ENCODE measurements at regions not wholly inside any gene's neighbourhood (a gene's known extent, or its start where the extent isn't known, plus 50 kb on each side); places are given as distances from the start of the nearest gene placed in this dataset.

GRCh38 chr12:114186241-114187002 lies 219.5 kb downstream of the TBX5 start:
- POLR2A ChIA-PET (ENCODE audit: low non-redundant PET), result no interaction called here
- Histone ChIP-seq H3K4me1 (ENCODE audit: insufficient read depth, low read length, poor library complexity, severe bottlenecking) (no peaks in the 10 kb centered on the region), H3K27me3 (replicated peaks; ENCODE audit: insufficient read depth, low read depth, low read length, poor library complexity) (peaks cover 7% of the 10 kb centered on the region), H3K9me3 (ENCODE audit: low read depth, low read length, poor library complexity, severe bottlenecking) (no peaks in the 10 kb centered on the region), H3K27ac (ENCODE audit: low read depth, low read length, poor library complexity, severe bottlenecking) (no peak overlapping the region), H3K36me3 (ENCODE audit: insufficient read depth, low read length, poor library complexity, severe bottlenecking) (no peaks in the 10 kb centered on the region), H3K4me3 (ENCODE audit: low read depth, low read length, poor library complexity, severe bottlenecking) (no peak overlapping the region)
- BruUV-seq (replicated peaks), result no TSS peak
- TF ChIP-seq EZH2 (IDR thresholded peaks at IDR 0.05; ENCODE audit: borderline replicate concordance, low read depth, low read length, poor library complexity, severe bottlenecking) (no peak), CTCF (conservative IDR thresholded peaks at IDR 0.05; ENCODE audit: low read depth, low read length) (no peak)
- DNase-seq (ENCODE audit: low spot score), result no peak
- CTCF ChIA-PET, result no interaction called here
- intact Hi-C loops (cut with micrococcal nuclease; ENCODE audit: unreplicated experiment), result no loop called here

GRCh38 chr12:114185036-114185435 lies 218.9 kb upstream of the RBM19 start:
- Histone ChIP-seq H3K27ac (ENCODE audit: low read depth, low read length, poor library complexity, severe bottlenecking) (no peak overlapping the region), H3K4me3 (ENCODE audit: low read depth, low read length, poor library complexity, severe bottlenecking) (no peak overlapping the region), H3K36me3 (ENCODE audit: insufficient read depth, low read length, poor library complexity, severe bottlenecking) (no peaks in the 10 kb centered on the region), H3K27me3 (replicated peaks; ENCODE audit: insufficient read depth, low read depth, low read length, poor library complexity) (peaks cover 7% of the 10 kb centered on the region), H3K9me3 (ENCODE audit: low read depth, low read length, poor library complexity, severe bottlenecking) (no peaks in the 10 kb centered on the region), H3K4me1 (ENCODE audit: insufficient read depth, low read length, poor library complexity, severe bottlenecking) (no peaks in the 10 kb centered on the region)
- DNase-seq (ENCODE audit: low spot score), result no peak
- TF ChIP-seq EZH2 (IDR thresholded peaks at IDR 0.05; ENCODE audit: borderline replicate concordance, low read depth, low read length, poor library complexity, severe bottlenecking) (no peak), CTCF (conservative IDR thresholded peaks at IDR 0.05; ENCODE audit: low read depth, low read length) (no peak)
- intact Hi-C loops (cut with micrococcal nuclease; ENCODE audit: unreplicated experiment), result no loop called here
- no TSS peak for BruUV-seq (replicated peaks)
- ChIA-PET CTCF (no interaction called here), POLR2A (ENCODE audit: low non-redundant PET) (no interaction called here)

DNA sequence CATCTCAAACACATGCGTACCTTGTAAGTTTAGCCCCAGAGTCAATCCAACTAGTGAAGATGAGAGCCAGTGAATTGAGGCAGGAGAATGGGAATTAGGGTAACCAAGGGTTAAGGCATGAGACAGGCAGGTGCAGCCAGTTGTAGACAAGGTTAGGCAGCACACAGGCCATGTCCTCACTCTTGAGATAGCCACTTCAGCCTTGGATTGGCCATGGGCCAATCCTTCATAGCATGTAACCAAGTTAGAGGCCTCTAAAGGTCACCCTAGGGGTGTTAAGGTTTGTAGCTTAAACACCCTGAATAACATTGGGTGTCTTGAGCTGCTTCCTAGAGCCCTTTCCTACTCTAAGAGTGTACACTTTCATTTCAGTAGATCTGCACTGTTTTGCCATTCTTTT lies 208.2 kb upstream of the RBM19 start:
- Histone ChIP-seq H3K27me3 (replicated peaks; ENCODE audit: insufficient read depth, low read depth, low read length, poor library complexity) (peaks cover 5% of the 10 kb centered on the region), H3K27ac (ENCODE audit: low read depth, low read length, poor library complexity, severe bottlenecking) (no peak overlapping the region), H3K36me3 (ENCODE audit: insufficient read depth, low read length, poor library complexity, severe bottlenecking) (no peaks in the 10 kb centered on the region), H3K4me1 (ENCODE audit: insufficient read depth, low read length, poor library complexity, severe bottlenecking) (no peaks in the 10 kb centered on the region), H3K4me3 (ENCODE audit: low read depth, low read length, poor library complexity, severe bottlenecking) (no peak overlapping the region), H3K9me3 (ENCODE audit: low read depth, low read length, poor library complexity, severe bottlenecking) (no peaks in the 10 kb centered on the region)
- intact Hi-C loops (cut with micrococcal nuclease; ENCODE audit: unreplicated experiment), result no loop called here
- no peak for DNase-seq (ENCODE audit: low spot score)
- TF ChIP-seq EZH2 (IDR thresholded peaks at IDR 0.05; ENCODE audit: borderline replicate concordance, low read depth, low read length, poor library complexity, severe bottlenecking) (no peak), CTCF (conservative IDR thresholded peaks at IDR 0.05; ENCODE audit: low read depth, low read length) (no peak)
- BruUV-seq (replicated peaks), result no TSS peak
- ChIA-PET CTCF (no interaction called here), POLR2A (ENCODE audit: low non-redundant PET) (no interaction called here)

Measured in A673 (cell line).